Liver (tissue), 3 donors: ENCODE measurements at regions not wholly inside any gene's neighbourhood (a gene's known extent, or its start where the extent isn't known, plus 50 kb on each side); places are given as distances from the start of the nearest gene placed in this dataset.

Experiments
- CTCF ChIP-seq: fragments of 150-350 bp; IDR thresholded peaks from 2 replicates; pipeline ENCODE4 v1.5.1; 2017; ENCODE audit warnings: improper control_type of control experiment, low read depth, low read length; ENCODE audit not compliant: missing input control
- GABPA ChIP-seq, 2 donors: IDR thresholded peaks in 1 of 2; conservative IDR thresholded peaks in 1 of 2; 2 replicates each; pipeline ENCODE4 v1.6.1; 2016; ENCODE audit warnings: antibody characterized with exemption in 2 of 2, mild to moderate bottlenecking in 1 of 2, moderate library complexity in 1 of 2
- MAX ChIP-seq: IDR thresholded peaks from 2 replicates; pipeline ENCODE4 v1.6.1; 2016; ENCODE audit warnings: antibody characterized with exemption
- NR2F2 ChIP-seq: IDR thresholded peaks from 2 replicates; pipeline ENCODE4 v1.6.1; 2016; ENCODE audit warnings: antibody characterized with exemption
- REST ChIP-seq: IDR thresholded peaks from 2 replicates; pipeline ENCODE4 v1.6.1; 2016; ENCODE audit warnings: antibody characterized with exemption, mild to moderate bottlenecking
- RXRA ChIP-seq, 2 donors: IDR thresholded peaks; 2 replicates each; pipeline ENCODE4 v1.6.1; 2017 to 2018; ENCODE audit warnings: antibody characterized with exemption in 2 of 2, mild to moderate bottlenecking in 1 of 2
- SP1 ChIP-seq: IDR thresholded peaks from 2 replicates; pipeline ENCODE4 v1.6.1; 2018; ENCODE audit warnings: antibody characterized with exemption, mild to moderate bottlenecking
- TAF1 ChIP-seq: conservative IDR thresholded peaks from 2 replicates; pipeline ENCODE4 v1.6.1; 2016; ENCODE audit warnings: antibody characterized with exemption, mild to moderate bottlenecking
- ZBTB33 ChIP-seq: IDR thresholded peaks from 2 replicates; pipeline ENCODE4 v1.6.1; 2016; ENCODE audit warnings: antibody characterized with exemption
- donor health status: healthy.
- donor health status: healthy.

- TF ChIP-seq NR2F2 (no peak), RXRA (IDR thresholded peaks at IDR 0.05) (no peak), REST (no peak), GABPA (IDR thresholded peaks at IDR 0.05 in 1 of 2, conservative IDR thresholded peaks at IDR 0.05 in 1 of 2) (no peak), CTCF (no peak), TAF1 (no peak), ZBTB33 (no peak), MAX (no peak), SP1 (no peak)
These were observed 139.3 kb downstream of the IRF8 start for GRCh38 chr16:86037999-86038925.
